SU-DHL-6 (cell line): ENCODE measurements at regions not wholly inside any gene's neighbourhood (a gene's known extent, or its start where the extent isn't known, plus 50 kb on each side); places are given as distances from the start of the nearest gene placed in this dataset.

ENCODE experiments used
- H2AFZ ChIP-seq: fragments of 200-600 bp; sonication (generic); 2 replicates; pipeline ENCODE4 v1.6.1; 2014; ENCODE audit warnings: low read depth, mild to moderate bottlenecking, moderate library complexity, mixed read lengths, antibody characterized with exemption, low read length; ENCODE audit not compliant: severe bottlenecking
- H3F3A ChIP-seq: fragments of 200-600 bp; shearing (Covaris generic); 2 replicates; pipeline ENCODE4 v1.6.0; 2016; ENCODE audit warnings: antibody characterized with exemption, mild to moderate bottlenecking; ENCODE audit not compliant: insufficient read depth
- H3K27ac ChIP-seq: fragments of 200-600 bp; sonication (generic); 2 replicates; pipeline ENCODE4 v1.5.1; 2016; ENCODE audit warnings: low read depth, mild to moderate bottlenecking, low read length, moderate library complexity, mixed read lengths
- H3K27me3 ChIP-seq: fragments of 200-600 bp; sonication (generic), shearing (Covaris generic); 2 replicates; pipeline ENCODE4 v1.6.0; 2014; ENCODE audit warnings: mild to moderate bottlenecking, low read length
- H3K36me3 ChIP-seq: fragments of 200-600 bp; sonication (generic); 2 replicates; pipeline ENCODE4 v1.6.1; 2014; ENCODE audit warnings: mild to moderate bottlenecking, low read length, mixed read lengths
- H3K4me2 ChIP-seq: fragments of 300-600, 200-600 bp; shearing (Covaris generic), sonication (generic); 2 replicates; pipeline ENCODE4 v1.6.0; 2014; ENCODE audit warnings: low read length, low read depth, mild to moderate bottlenecking; ENCODE audit not compliant: poor library complexity, severe bottlenecking
- H3K4me3 ChIP-seq: fragments of 200-600 bp; sonication (generic); 2 replicates; pipeline ENCODE4 v1.5.1; 2014; ENCODE audit warnings: antibody characterized with exemption, low read length, mild to moderate bottlenecking, mixed read lengths; ENCODE audit not compliant: insufficient read depth, poor library complexity, severe bottlenecking
- H3K79me2 ChIP-seq: fragments of 200-600 bp; sonication (generic); 2 replicates; pipeline ENCODE4 v1.6.1; 2014; ENCODE audit warnings: mild to moderate bottlenecking, low read length, moderate library complexity; ENCODE audit not compliant: insufficient read depth
- H3K9ac ChIP-seq: fragments of 200-600 bp; sonication (generic); 2 replicates; pipeline ENCODE4 v1.7.0; 2014; ENCODE audit warnings: mild to moderate bottlenecking, low read length
- H3K9me2 ChIP-seq: fragments of 200-600 bp; sonication (generic); replicated peaks from 2 replicates; pipeline ENCODE4 v1.6.1; 2014; ENCODE audit warnings: low read length; ENCODE audit not compliant: insufficient read depth
- H3K9me3 ChIP-seq: fragments of 200-600 bp; sonication (generic); 2 replicates; pipeline ENCODE4 v1.6.1; 2014; ENCODE audit warnings: low read length, mixed read lengths; ENCODE audit not compliant: insufficient read depth
- H4K20me1 ChIP-seq: fragments of 200-600 bp; sonication (generic); 2 replicates; pipeline ENCODE4 v1.6.1; 2014; ENCODE audit warnings: low read depth, mild to moderate bottlenecking, antibody characterized with exemption, low read length, moderate library complexity, mixed read lengths
- EZH2phosphoT487 ChIP-seq: fragments of 200-600 bp; sonication (generic), shearing (Covaris generic); conservative IDR thresholded peaks from 2 replicates; pipeline ENCODE4 v1.6.1; 2018; ENCODE audit warnings: mild to moderate bottlenecking, antibody characterized with exemption, low read length, moderate library complexity, mixed read lengths
- TF ChIP-seq, protein P1 (sequence below): fragments of 200-600 bp; sonication (generic); IDR thresholded peaks from one replicate; pipeline ENCODE4 v1.5.1; 2017; ENCODE audit warnings: antibody characterized with exemption, mild to moderate bottlenecking, low read length, moderate library complexity; ENCODE audit not compliant: insufficient read depth, poor library complexity, severe bottlenecking

DNA sequence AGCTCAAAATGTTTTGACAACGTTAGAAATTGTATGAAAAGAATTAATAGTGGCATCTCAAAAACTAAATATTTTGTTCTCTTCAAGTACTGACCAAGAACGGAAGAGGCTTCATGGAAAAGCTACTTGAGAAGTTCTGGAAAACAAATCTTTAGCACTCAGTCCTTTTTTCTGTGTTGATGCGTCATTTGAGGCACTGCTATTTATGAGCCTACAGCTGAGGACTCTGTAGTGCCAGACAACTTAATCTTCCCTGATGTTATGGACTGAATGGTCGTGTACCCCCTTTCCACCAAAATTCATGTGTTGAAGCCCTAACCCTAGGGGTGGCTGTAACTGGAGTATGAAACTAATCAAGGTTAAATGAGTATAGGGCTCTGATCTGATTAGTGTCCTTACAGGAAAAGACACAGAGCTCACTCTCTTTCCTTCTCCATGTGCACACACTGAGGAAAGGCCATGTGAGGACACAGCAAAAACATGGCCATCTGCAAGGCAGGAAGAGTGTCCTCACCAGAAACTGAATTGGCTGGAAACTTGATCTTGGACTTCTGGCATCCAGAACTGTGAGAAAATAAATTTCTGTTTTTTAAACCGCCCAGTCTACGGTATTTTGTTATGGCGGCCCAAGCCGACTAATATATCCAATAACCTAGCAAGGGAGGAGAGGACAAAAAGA is 337.0 kb upstream of the CLEC14A start:
- Histone ChIP-seq H4K20me1 (no peaks in the 10 kb centered on the region), H3K4me2 (no peak overlapping the region), H2AFZ (no peak overlapping the region), H3F3A (no peaks in the 10 kb centered on the region), H3K27me3 (no peaks in the 10 kb centered on the region), H3K4me3 (no peak overlapping the region), H3K9me3 (no peaks in the 10 kb centered on the region), H3K9me2 (no peaks in the 10 kb centered on the region), H3K36me3 (no peaks in the 10 kb centered on the region), H3K27ac (no peak overlapping the region), H3K79me2 (no peaks in the 10 kb centered on the region), H3K9ac (no peak overlapping the region)
- TF ChIP-seq, protein P1, sequence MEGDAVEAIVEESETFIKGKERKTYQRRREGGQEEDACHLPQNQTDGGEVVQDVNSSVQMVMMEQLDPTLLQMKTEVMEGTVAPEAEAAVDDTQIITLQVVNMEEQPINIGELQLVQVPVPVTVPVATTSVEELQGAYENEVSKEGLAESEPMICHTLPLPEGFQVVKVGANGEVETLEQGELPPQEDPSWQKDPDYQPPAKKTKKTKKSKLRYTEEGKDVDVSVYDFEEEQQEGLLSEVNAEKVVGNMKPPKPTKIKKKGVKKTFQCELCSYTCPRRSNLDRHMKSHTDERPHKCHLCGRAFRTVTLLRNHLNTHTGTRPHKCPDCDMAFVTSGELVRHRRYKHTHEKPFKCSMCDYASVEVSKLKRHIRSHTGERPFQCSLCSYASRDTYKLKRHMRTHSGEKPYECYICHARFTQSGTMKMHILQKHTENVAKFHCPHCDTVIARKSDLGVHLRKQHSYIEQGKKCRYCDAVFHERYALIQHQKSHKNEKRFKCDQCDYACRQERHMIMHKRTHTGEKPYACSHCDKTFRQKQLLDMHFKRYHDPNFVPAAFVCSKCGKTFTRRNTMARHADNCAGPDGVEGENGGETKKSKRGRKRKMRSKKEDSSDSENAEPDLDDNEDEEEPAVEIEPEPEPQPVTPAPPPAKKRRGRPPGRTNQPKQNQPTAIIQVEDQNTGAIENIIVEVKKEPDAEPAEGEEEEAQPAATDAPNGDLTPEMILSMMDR: no peak
- no peak for TF ChIP-seq EZH2phosphoT487

DNA sequence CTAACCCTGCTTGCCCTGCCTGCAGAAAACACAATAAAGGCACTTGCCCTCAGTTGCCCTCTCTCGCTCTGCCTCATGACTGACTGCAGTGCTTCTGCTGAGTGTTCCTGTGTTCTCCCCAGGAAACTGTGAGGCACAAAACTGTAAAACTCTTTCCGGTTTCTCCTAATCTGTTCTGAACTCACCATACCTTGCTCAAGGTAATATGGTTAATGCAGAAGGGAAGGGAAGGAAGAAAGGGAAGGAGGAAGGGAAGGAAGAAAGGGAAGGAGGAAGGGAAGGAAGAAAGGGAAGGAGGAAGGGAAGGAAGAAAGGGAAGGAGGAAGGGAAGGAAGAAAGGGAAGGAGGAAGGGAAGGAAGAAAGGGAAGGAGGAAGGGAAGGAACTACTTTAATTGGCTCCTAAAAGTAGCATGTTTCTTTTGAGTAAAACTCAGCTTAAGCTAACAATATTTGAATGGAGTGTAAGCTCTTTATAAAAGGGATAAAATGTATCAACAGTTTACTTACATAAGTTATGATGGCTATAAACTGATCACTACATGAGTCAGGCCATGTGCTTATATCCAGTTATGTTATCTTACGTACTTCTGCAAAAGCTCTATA is 334.0 kb upstream of the CLEC14A start:
- H4K20me1 ChIP-seq: no peaks in the 10 kb centered on the region
- no peak overlapping the region for H3K4me3 ChIP-seq
- H3K4me2 ChIP-seq: no peak overlapping the region
- no peak overlapping the region for H3K27ac ChIP-seq
- no peaks in the 10 kb centered on the region for H3F3A ChIP-seq
- H3K79me2 ChIP-seq: no peaks in the 10 kb centered on the region
- no peaks in the 10 kb centered on the region for H3K36me3 ChIP-seq
- H3K9ac ChIP-seq: no peak overlapping the region
- H2AFZ ChIP-seq: no peak overlapping the region
- TF ChIP-seq, protein P1: no peak
- TF ChIP-seq EZH2phosphoT487: no peak
- H3K27me3 ChIP-seq: no peaks in the 10 kb centered on the region
- H3K9me3 ChIP-seq: no peaks in the 10 kb centered on the region
- no peaks in the 10 kb centered on the region for H3K9me2 ChIP-seq

DNA sequence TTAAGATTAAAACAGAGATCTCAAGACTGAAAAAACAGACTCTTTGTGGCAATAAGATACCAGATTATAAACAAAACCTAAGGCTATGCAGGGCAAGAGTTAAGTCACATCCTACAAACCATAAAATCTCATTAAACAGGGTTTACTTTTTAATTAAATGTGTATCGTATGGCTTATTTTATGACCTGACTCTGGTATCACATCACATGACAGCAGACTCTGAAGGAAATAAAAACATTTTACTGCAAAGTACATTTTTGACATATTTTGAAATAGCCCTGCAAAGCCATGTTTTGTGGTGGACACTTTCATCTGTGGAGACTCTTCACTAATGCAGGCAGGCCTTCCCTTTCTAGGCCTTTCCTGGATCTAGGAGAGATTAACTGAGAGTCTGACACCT is 327.6 kb upstream of the CLEC14A start:
- no peaks in the 10 kb centered on the region for H3K9me3 ChIP-seq
- no peaks in the 10 kb centered on the region for H3F3A ChIP-seq
- no peak overlapping the region for H3K27ac ChIP-seq
- H2AFZ ChIP-seq: no peak overlapping the region
- H3K4me3 ChIP-seq: no peak overlapping the region
- no peak overlapping the region for H3K9ac ChIP-seq
- no peaks in the 10 kb centered on the region for H3K79me2 ChIP-seq
- no peaks in the 10 kb centered on the region for H3K36me3 ChIP-seq
- no peak for TF ChIP-seq EZH2phosphoT487
- TF ChIP-seq, protein P1: no peak
- no peaks in the 10 kb centered on the region for H4K20me1 ChIP-seq
- no peaks in the 10 kb centered on the region for H3K27me3 ChIP-seq
- H3K9me2 ChIP-seq: no peaks in the 10 kb centered on the region
- no peak overlapping the region for H3K4me2 ChIP-seq
